ENCODE measurements at regions not wholly inside any gene's neighbourhood (a gene's known extent, or its start where the extent isn't known, plus 50 kb on each side); places are given as distances from the start of the nearest gene placed in this dataset.

DNA sequence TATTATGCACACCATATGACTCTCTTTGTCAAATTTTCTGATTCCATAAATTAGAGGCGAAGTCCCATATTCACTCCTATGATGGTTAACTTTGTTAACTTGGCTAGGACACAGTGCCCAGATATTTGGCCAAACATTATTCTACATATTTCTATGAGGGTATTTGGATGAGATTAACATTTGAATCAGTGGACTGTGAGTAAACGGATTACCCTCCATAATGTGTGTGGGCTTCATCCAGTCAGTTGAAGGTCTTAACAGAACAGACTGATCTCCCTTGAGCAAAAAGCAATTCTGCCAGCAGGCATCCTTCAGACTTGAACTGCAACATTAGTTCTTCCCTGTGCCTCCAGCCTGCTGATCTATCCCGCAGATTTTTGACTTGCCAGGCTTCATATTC is 69.9 kb downstream of the FZD4 start:
- H3K27ac ChIP-seq, result no peak overlapping the region
- peaks cover 6% of the 10 kb centered on the region for H3K36me3 ChIP-seq
- H3K9me3 ChIP-seq, result no peaks in the 10 kb centered on the region
- ATAC-seq (ENCODE audit: insufficient number of reproducible peaks, low FRiP score, low read depth) (no peak), DNase-seq (ENCODE audit: low spot score) (no peak)
- H3K27me3 ChIP-seq (replicated peaks; ENCODE audit: insufficient read depth), result no peaks in the 10 kb centered on the region
- H3K4me3 ChIP-seq, result no peak overlapping the region
- TF ChIP-seq, protein P1, sequence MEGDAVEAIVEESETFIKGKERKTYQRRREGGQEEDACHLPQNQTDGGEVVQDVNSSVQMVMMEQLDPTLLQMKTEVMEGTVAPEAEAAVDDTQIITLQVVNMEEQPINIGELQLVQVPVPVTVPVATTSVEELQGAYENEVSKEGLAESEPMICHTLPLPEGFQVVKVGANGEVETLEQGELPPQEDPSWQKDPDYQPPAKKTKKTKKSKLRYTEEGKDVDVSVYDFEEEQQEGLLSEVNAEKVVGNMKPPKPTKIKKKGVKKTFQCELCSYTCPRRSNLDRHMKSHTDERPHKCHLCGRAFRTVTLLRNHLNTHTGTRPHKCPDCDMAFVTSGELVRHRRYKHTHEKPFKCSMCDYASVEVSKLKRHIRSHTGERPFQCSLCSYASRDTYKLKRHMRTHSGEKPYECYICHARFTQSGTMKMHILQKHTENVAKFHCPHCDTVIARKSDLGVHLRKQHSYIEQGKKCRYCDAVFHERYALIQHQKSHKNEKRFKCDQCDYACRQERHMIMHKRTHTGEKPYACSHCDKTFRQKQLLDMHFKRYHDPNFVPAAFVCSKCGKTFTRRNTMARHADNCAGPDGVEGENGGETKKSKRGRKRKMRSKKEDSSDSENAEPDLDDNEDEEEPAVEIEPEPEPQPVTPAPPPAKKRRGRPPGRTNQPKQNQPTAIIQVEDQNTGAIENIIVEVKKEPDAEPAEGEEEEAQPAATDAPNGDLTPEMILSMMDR (IDR thresholded peaks at IDR 0.05), result no peak
- H3K4me1 ChIP-seq (ENCODE audit: control insufficient read depth in 1 of 2, low read depth in 2 of 2), result no peaks in the 10 kb centered on the region

DNA sequence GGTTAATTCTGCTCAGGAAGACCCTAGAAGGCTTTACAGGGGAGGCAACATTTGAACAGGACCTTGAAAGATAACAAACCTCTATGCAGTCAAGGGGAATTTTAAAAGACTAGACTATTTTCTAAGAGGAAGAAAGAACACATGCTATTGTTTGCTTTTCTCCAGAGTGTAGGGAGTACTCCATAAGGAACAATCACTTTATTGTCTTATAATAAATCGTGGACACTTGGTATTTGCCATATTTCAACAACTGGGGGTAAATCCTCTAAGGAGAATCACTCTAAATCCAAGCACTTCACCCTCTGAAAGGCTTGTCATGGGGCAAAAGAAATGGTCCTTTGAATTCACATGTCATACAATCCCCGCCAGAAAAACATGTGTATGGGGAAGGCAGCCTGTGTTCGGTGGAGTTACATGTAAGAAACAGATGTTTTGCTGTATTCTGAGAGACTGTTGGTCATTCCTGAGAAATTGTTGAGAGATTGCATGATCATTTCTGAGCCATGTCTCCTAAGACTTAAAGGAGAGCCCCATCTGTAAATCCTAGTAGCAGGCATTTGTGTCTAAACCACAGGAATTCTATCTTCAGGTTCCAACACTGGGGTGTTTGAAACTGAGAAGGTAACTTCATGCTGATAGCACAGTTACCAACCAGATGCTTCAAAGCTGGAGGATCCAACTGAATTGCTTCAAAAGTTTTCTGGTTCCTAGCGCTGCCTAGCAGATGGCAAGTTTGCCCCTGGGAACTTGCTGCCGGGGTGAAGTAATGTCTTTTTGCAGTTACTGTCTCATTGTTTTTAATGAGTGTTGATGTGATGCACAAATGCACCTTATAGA is 66.8 kb downstream of the FZD4 start:
- Histone ChIP-seq H3K9me3 (no peaks in the 10 kb centered on the region), H3K4me3 (no peak overlapping the region), H3K4me1 (ENCODE audit: control insufficient read depth in 1 of 2, low read depth in 2 of 2) (no peaks in the 10 kb centered on the region), H3K36me3 (peaks cover 6% of the 10 kb centered on the region), H3K27me3 (replicated peaks; ENCODE audit: insufficient read depth) (no peaks in the 10 kb centered on the region), H3K27ac (no peak overlapping the region)
- TF ChIP-seq, protein P1 (IDR thresholded peaks at IDR 0.05), result no peak
- no peak for DNase-seq (ENCODE audit: low spot score)
- ATAC-seq (ENCODE audit: insufficient number of reproducible peaks, low FRiP score, low read depth), result no peak

DNA sequence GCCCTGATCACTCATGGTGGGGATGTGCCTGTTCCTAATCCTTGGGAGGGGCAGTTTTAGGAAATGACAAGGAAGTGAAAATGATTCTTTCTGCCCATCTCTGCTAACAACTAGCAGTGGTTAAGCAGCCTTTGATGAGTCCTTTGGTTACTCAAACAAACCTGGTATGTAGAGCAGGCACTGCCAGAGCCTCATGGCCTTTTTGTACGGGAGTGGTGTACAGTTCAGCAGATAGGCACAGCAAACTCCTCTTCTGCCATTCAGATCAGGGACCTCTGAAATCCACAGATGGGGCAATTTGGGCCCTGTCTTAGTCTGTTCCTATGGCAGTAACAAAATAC is 66.2 kb downstream of the FZD4 start:
- ATAC-seq (ENCODE audit: insufficient number of reproducible peaks, low FRiP score, low read depth), result no peak
- Histone ChIP-seq H3K36me3 (peaks cover 6% of the 10 kb centered on the region), H3K4me1 (ENCODE audit: control insufficient read depth in 1 of 2, low read depth in 2 of 2) (no peaks in the 10 kb centered on the region), H3K4me3 (no peak overlapping the region), H3K27me3 (replicated peaks; ENCODE audit: insufficient read depth) (no peaks in the 10 kb centered on the region), H3K9me3 (no peaks in the 10 kb centered on the region), H3K27ac (no peak overlapping the region)
- DNase-seq (ENCODE audit: low spot score), result no peak
- TF ChIP-seq, protein P1 (IDR thresholded peaks at IDR 0.05), result no peak

DNA sequence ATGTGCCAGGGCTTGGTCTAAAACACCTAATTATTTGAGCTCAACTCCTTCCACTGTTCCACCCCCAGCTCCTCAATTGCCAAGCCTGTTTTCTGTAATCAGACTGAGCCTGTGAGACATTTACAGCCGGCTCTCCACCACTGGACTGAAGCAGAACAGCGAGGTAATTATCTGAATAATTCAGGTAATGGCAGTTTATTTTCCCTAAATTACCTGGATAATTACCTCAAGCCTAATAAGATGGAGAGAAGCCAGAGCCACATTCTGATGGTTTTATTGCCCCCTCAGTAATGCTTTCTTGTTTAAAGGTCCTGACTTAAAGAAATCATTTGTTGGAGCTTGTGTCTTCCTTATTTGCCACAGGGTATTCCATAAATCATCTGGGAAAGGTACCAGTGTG is 64.2 kb downstream of the FZD4 start:
- Histone ChIP-seq H3K9me3 (no peaks in the 10 kb centered on the region), H3K36me3 (peaks cover 6% of the 10 kb centered on the region), H3K4me1 (ENCODE audit: control insufficient read depth in 1 of 2, low read depth in 2 of 2) (no peaks in the 10 kb centered on the region), H3K4me3 (no peak overlapping the region), H3K27me3 (replicated peaks; ENCODE audit: insufficient read depth) (no peaks in the 10 kb centered on the region), H3K27ac (no peak overlapping the region)
- ATAC-seq (ENCODE audit: insufficient number of reproducible peaks, low FRiP score, low read depth), result no peak
- no peak for DNase-seq (ENCODE audit: low spot score)
- TF ChIP-seq, protein P1 (IDR thresholded peaks at IDR 0.05), result no peak

DNA sequence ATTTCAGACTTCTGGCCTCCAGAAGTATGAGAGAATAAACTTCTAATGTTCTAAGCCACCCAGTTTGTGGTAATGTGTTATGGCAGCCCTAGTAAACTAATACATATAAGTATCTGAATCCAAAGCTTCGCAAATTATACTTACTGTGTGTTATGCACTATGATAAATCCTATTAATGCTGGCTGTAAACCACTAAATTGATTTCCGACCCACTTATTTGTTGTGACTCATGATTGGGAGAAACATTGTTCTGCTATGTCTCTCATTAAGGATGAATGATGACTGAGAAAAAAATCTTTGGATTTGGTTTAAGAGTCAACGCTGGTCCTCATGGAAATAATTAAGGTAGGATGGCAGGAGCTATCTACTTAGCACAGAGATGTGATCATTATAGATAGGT is 62.0 kb downstream of the FZD4 start:
- H3K36me3 ChIP-seq, result peaks cover 6% of the 10 kb centered on the region
- no peaks in the 10 kb centered on the region for H3K27me3 ChIP-seq (replicated peaks; ENCODE audit: insufficient read depth)
- TF ChIP-seq, protein P1 (IDR thresholded peaks at IDR 0.05), result no peak
- no peaks in the 10 kb centered on the region for H3K9me3 ChIP-seq
- no peak overlapping the region for H3K27ac ChIP-seq
- ATAC-seq (ENCODE audit: insufficient number of reproducible peaks, low FRiP score, low read depth), result no peak
- no peak overlapping the region for H3K4me3 ChIP-seq
- no peaks in the 10 kb centered on the region for H3K4me1 ChIP-seq (ENCODE audit: control insufficient read depth in 1 of 2, low read depth in 2 of 2)
- no peak for DNase-seq (ENCODE audit: low spot score)
